HCT116 (cell line): ENCODE measurements at regions not wholly inside any gene's neighbourhood (a gene's known extent, or its start where the extent isn't known, plus 50 kb on each side); places are given as distances from the start of the nearest gene placed in this dataset.

Experiments
- ATAC-seq: fragments of 200-7000 bp; cut with Tn5 transposase; 2 replicates; pipeline ENCODE4 v1.9.1; 2020; ENCODE audit warnings: mild to moderate bottlenecking, moderate library complexity
- BruUV-seq: library from RNA; stranded (reverse); fragments of 400-500 nt; replicated peaks from 2 replicates; lab custom pipeline; 2021; lab: Mats Ljungman, UMichigan
- CTCF ChIA-PET: fragments of 300-600 bp; sonication (Branson Sonifier 250); formaldehyde crosslinking; loops from one replicate; lab custom pipeline; 2021; ENCODE audit warnings: antibody characterized with exemption; lab: Charles Lee
- POLR2A ChIA-PET: fragments of 300-600, 350-600 bp; sonication (Branson Sonifier 250); formaldehyde crosslinking; loops from one replicate; lab custom pipeline; 2021; ENCODE audit warnings: antibody characterized with exemption; lab: Charles Lee
- RAD21 ChIA-PET, 2 experiments: fragments of 300-600 bp; sonication (Branson Sonifier 250); formaldehyde crosslinking; loops; one replicate each; lab custom pipeline; 2023; ENCODE audit warnings: low total read pairs in 2 of 2; ENCODE audit not compliant: uncharacterized antibody in 2 of 2, unreplicated experiment in 2 of 2, low non-redundant PET in 1 of 2; lab: Charles Lee
- DNase-seq: peaks from one replicate; pipeline ENCODE4 v3.0.0-alpha.2; 2010; ENCODE audit warnings: low read depth, low spot score
- H2AFZ ChIP-seq: fragments of 200-600 bp; shearing (Covaris generic), sonication (generic); 2 replicates; pipeline ENCODE4 v1.6.1; 2017; ENCODE audit warnings: low read depth, mixed run types, mixed read lengths, antibody characterized with exemption, low read length; ENCODE audit not compliant: poor library complexity, severe bottlenecking
- H3K27ac ChIP-seq: 2 replicates; pipeline ENCODE4 v1.5.1; 2012; ENCODE audit warnings: low read depth, low read length
- H3K27me3 ChIP-seq: fragments of 200-600 bp; sonication (generic); 2 replicates; pipeline ENCODE4 v1.6.1; 2016; ENCODE audit warnings: mixed run types, low read length, mixed read lengths; ENCODE audit not compliant: insufficient read depth
- H3K36me3 ChIP-seq, 2 experiments: fragments of 200-500 bp in 1 of 2; fragments of 200-600 bp in 1 of 2; sonication (Bioruptor generic) in 1 of 2; sonication (generic) in 1 of 2; 2 replicates each; pipeline versions ENCODE4 v1.5.1 to v1.6.1; 2014 to 2016; ENCODE audit warnings: low read length in 2 of 2, inconsistent platforms in 1 of 2, mixed read lengths in 1 of 2, mixed run types in 1 of 2; ENCODE audit not compliant: insufficient read depth in 2 of 2, control insufficient read depth in 1 of 2
- H3K4me1 ChIP-seq, 2 experiments: fragments of 200-600 bp in 1 of 2; sonication (generic) in 1 of 2; 2 replicates each; pipeline versions ENCODE4 v1.5.1 to v1.6.1; 2012 to 2017; ENCODE audit warnings: low read length in 2 of 2, inconsistent platforms in 1 of 2, mild to moderate bottlenecking in 1 of 2, mixed read lengths in 1 of 2, mixed run types in 1 of 2, moderate library complexity in 1 of 2; ENCODE audit not compliant: insufficient read depth in 2 of 2, control insufficient read depth in 1 of 2
- H3K4me2 ChIP-seq: fragments of 200-600 bp; sonication (generic); 2 replicates; pipeline ENCODE4 v1.6.1; 2017; ENCODE audit warnings: mixed run types, low read length, mixed read lengths
- H3K4me3 ChIP-seq, 2 experiments: fragments of 200-600 bp in 1 of 2; sonication (generic) in 1 of 2; replicated peaks in 1 of 2; 2 replicates each; pipeline ENCODE4 v1.5.1; 2011 to 2016; ENCODE audit warnings: low read length in 2 of 2, control low read depth in 1 of 2, low read depth in 1 of 2, mild to moderate bottlenecking in 1 of 2, mixed read lengths in 1 of 2, mixed run types in 1 of 2
- H3K79me2 ChIP-seq: fragments of 200-600 bp; sonication (generic); 2 replicates; pipeline ENCODE4 v1.6.1; 2017; ENCODE audit warnings: mild to moderate bottlenecking, mixed run types, low read length, moderate library complexity, mixed read lengths; ENCODE audit not compliant: insufficient read depth
- H3K9ac ChIP-seq: fragments of 200-600 bp; sonication (generic); 2 replicates; pipeline ENCODE4 v1.6.1; 2016; ENCODE audit warnings: low read length, mixed read lengths
- H3K9me2 ChIP-seq: fragments of 200-600 bp; sonication (generic), shearing (Covaris generic); 2 replicates; pipeline ENCODE4 v1.6.1; 2017; ENCODE audit warnings: mixed run types, mild to moderate bottlenecking, moderate library complexity; ENCODE audit not compliant: insufficient read depth
- H3K9me3 ChIP-seq, 2 experiments: fragments of 200-500 bp in 1 of 2; fragments of 200-600 bp in 1 of 2; sonication (Bioruptor generic) in 1 of 2; sonication (generic) in 1 of 2; 2 replicates each; pipeline ENCODE4 v1.6.1; 2014 to 2017; ENCODE audit warnings: low read length in 2 of 2, mixed read lengths in 2 of 2, inconsistent platforms in 1 of 2, low read depth in 1 of 2, mild to moderate bottlenecking in 1 of 2, mixed run types in 1 of 2, moderate library complexity in 1 of 2; ENCODE audit not compliant: control insufficient read depth in 1 of 2, insufficient read depth in 1 of 2
- H4K20me1 ChIP-seq: fragments of 200-600 bp; sonication (generic), shearing (Covaris generic); 2 replicates; pipeline ENCODE4 v1.6.1; 2017; ENCODE audit warnings: mixed run types, mild to moderate bottlenecking, moderate library complexity; ENCODE audit not compliant: insufficient read depth
- ATF3 ChIP-seq: IDR thresholded peaks from 2 replicates; pipeline ENCODE4 v1.6.1; 2012
- CBX3 ChIP-seq: IDR thresholded peaks from 2 replicates; pipeline ENCODE4 v1.6.1; 2012; ENCODE audit warnings: low read depth
- EGR1 ChIP-seq: IDR thresholded peaks from 2 replicates; pipeline ENCODE4 v1.6.1; 2012; ENCODE audit warnings: low read depth
- ELF1 ChIP-seq: IDR thresholded peaks from 2 replicates; pipeline ENCODE4 v1.6.1; 2012; ENCODE audit warnings: low read depth, borderline replicate concordance
- EZH2 ChIP-seq: fragments of 200-600 bp; sonication (generic); IDR thresholded peaks from 2 replicates; pipeline ENCODE4 v1.6.1; 2017; ENCODE audit warnings: antibody characterized with exemption, mixed run types
- EZH2phosphoT487 ChIP-seq: fragments of 200-600 bp; IDR thresholded peaks from 2 replicates; pipeline ENCODE4 v1.6.1; 2018; ENCODE audit warnings: antibody characterized with exemption, borderline replicate concordance
- FOSL1 ChIP-seq: IDR thresholded peaks from 2 replicates; pipeline ENCODE4 v1.6.1; 2012; ENCODE audit warnings: low read depth
- POLR2A ChIP-seq: IDR thresholded peaks from 2 replicates; pipeline ENCODE4 v1.7.0; 2011; ENCODE audit warnings: borderline replicate concordance; ENCODE audit not compliant: insufficient read depth, insufficient read length; ENCODE audit errors: extremely low read depth
- POLR2AphosphoS5 ChIP-seq: IDR thresholded peaks from 2 replicates; pipeline ENCODE4 v1.6.1; 2011; ENCODE audit warnings: mild to moderate bottlenecking, low read depth, low read length, moderate library complexity
- RAD21 ChIP-seq: IDR thresholded peaks from 2 replicates; pipeline ENCODE4 v1.6.1; 2012; ENCODE audit warnings: low read depth, mild to moderate bottlenecking
- SIN3A ChIP-seq: IDR thresholded peaks from 2 replicates; pipeline ENCODE4 v1.6.1; 2012; ENCODE audit warnings: low read depth
- SP1 ChIP-seq: IDR thresholded peaks from 2 replicates; pipeline ENCODE4 v1.6.1; 2012; ENCODE audit warnings: low read depth
- SRF ChIP-seq: IDR thresholded peaks from 2 replicates; pipeline ENCODE4 v1.6.1; 2012; ENCODE audit warnings: low read depth
- TCF7L2 ChIP-seq: IDR thresholded peaks from 2 replicates; pipeline ENCODE4 v1.7.0; 2011; ENCODE audit warnings: borderline replicate concordance, inconsistent platforms; ENCODE audit not compliant: insufficient read depth, insufficient read length; ENCODE audit errors: extremely low read depth
- YY1 ChIP-seq: IDR thresholded peaks from 2 replicates; pipeline ENCODE4 v1.6.1; 2011; ENCODE audit warnings: low read length, low read depth, moderate library complexity, mild to moderate bottlenecking; ENCODE audit not compliant: insufficient replicate concordance; ENCODE audit errors: extremely low read depth
- intact Hi-C: fragments of 100-400 bp; cut with micrococcal nuclease; formaldehyde crosslinking; loops from 2 replicates; pipeline ENCODE4 v1.10.0; 2022
- TF ChIP-seq, protein P1 (sequence below): IDR thresholded peaks from 2 replicates; pipeline ENCODE4 v1.6.1; 2012; ENCODE audit warnings: low read depth
- TF ChIP-seq, protein P2 (sequence below), 3 experiments: fragments of 200-600 bp in 1 of 3; sonication (generic) in 1 of 3; IDR thresholded peaks in 2 of 3; conservative IDR thresholded peaks in 1 of 3; 2 replicates each; pipeline ENCODE4 v1.5.1; 2012 to 2017; ENCODE audit warnings: low read depth in 2 of 3, low read length in 2 of 3, antibody characterized with exemption in 1 of 3, borderline replicate concordance in 1 of 3, control low read depth in 1 of 3, mild to moderate bottlenecking in 1 of 3, mixed read lengths in 1 of 3, mixed run types in 1 of 3, moderate library complexity in 1 of 3; ENCODE audit not compliant: insufficient read depth in 1 of 3
- TF ChIP-seq, protein P3 (sequence below): IDR thresholded peaks from 2 replicates; pipeline ENCODE4 v1.6.1; 2011; ENCODE audit warnings: mild to moderate bottlenecking, low read length, moderate library complexity; ENCODE audit not compliant: insufficient replicate concordance; ENCODE audit errors: extremely low read depth

- ChIA-PET CTCF (interaction anchor here (0.7 kb wide), 1 partner anchor 20 kb away, joined by 3 read pairs; no protein-coding TSS in a partner anchor), RAD21 (no interaction called here), POLR2A (interaction anchor here (0.6 to 1.0 kb wide), 3 partner anchors 22 to 209 kb away, joined by 4 to 6 read pairs (median 4); no protein-coding TSS in a partner anchor)
- Histone ChIP-seq H3K9me2 (no peaks in the 10 kb centered on the region), H3K27ac (peak overlapping the region; percentile 70), H3K4me1 (peaks cover 0 to 5% of the 10 kb centered on the region in 2 experiments; a peak in 1 of 4 replicates), H3K27me3 (no peaks in the 10 kb centered on the region), H3K9ac (peak overlapping the region; percentile 73), H3K4me3 (peak overlapping the region; percentile 66 to 91), H3K36me3 (no peaks in the 10 kb centered on the region), H3K4me2 (peak overlapping the region; percentile 65), H4K20me1 (no peaks in the 10 kb centered on the region), H2AFZ (peak overlapping the region; percentile 24), H3K9me3 (no peaks in the 10 kb centered on the region), H3K79me2 (no peaks in the 10 kb centered on the region)
- DNase-seq (peak; percentile 68), ATAC-seq (peak; percentile 96)
- BruUV-seq: TSS peak; percentile 73
- intact Hi-C loops: loop anchor here (10.0 kb wide), 1 partner anchor 208 kb away; no protein-coding TSS in a partner anchor
- TF ChIP-seq SP1 (peak; percentile 47), FOSL1 (no peak), ATF3 (no peak), ELF1 (peak; percentile 63), RAD21 (no peak), YY1 (peak; percentile 45), EZH2 (no peak), EGR1 (peak; percentile 57), TCF7L2 (no peak), SRF (no peak), EZH2phosphoT487 (no peak), POLR2A (peak; percentile 72), POLR2AphosphoS5 (peak; percentile 88), SIN3A (peak; percentile 76), CBX3 (no peak)
- TF ChIP-seq, protein P1, sequence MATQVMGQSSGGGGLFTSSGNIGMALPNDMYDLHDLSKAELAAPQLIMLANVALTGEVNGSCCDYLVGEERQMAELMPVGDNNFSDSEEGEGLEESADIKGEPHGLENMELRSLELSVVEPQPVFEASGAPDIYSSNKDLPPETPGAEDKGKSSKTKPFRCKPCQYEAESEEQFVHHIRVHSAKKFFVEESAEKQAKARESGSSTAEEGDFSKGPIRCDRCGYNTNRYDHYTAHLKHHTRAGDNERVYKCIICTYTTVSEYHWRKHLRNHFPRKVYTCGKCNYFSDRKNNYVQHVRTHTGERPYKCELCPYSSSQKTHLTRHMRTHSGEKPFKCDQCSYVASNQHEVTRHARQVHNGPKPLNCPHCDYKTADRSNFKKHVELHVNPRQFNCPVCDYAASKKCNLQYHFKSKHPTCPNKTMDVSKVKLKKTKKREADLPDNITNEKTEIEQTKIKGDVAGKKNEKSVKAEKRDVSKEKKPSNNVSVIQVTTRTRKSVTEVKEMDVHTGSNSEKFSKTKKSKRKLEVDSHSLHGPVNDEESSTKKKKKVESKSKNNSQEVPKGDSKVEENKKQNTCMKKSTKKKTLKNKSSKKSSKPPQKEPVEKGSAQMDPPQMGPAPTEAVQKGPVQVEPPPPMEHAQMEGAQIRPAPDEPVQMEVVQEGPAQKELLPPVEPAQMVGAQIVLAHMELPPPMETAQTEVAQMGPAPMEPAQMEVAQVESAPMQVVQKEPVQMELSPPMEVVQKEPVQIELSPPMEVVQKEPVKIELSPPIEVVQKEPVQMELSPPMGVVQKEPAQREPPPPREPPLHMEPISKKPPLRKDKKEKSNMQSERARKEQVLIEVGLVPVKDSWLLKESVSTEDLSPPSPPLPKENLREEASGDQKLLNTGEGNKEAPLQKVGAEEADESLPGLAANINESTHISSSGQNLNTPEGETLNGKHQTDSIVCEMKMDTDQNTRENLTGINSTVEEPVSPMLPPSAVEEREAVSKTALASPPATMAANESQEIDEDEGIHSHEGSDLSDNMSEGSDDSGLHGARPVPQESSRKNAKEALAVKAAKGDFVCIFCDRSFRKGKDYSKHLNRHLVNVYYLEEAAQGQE: no peak
- TF ChIP-seq, protein P2, sequence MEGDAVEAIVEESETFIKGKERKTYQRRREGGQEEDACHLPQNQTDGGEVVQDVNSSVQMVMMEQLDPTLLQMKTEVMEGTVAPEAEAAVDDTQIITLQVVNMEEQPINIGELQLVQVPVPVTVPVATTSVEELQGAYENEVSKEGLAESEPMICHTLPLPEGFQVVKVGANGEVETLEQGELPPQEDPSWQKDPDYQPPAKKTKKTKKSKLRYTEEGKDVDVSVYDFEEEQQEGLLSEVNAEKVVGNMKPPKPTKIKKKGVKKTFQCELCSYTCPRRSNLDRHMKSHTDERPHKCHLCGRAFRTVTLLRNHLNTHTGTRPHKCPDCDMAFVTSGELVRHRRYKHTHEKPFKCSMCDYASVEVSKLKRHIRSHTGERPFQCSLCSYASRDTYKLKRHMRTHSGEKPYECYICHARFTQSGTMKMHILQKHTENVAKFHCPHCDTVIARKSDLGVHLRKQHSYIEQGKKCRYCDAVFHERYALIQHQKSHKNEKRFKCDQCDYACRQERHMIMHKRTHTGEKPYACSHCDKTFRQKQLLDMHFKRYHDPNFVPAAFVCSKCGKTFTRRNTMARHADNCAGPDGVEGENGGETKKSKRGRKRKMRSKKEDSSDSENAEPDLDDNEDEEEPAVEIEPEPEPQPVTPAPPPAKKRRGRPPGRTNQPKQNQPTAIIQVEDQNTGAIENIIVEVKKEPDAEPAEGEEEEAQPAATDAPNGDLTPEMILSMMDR (IDR thresholded peaks at IDR 0.05 in 2 of 3, conservative IDR thresholded peaks at IDR 0.05 in 1 of 3; ENCODE audit: borderline replicate concordance in 1 of 3, insufficient read depth in 1 of 3, low read depth in 2 of 3, low read length in 2 of 3): peak; percentile 17 to 63 (median 52); a peak in 4 of 6 replicates
- TF ChIP-seq, protein P3, sequence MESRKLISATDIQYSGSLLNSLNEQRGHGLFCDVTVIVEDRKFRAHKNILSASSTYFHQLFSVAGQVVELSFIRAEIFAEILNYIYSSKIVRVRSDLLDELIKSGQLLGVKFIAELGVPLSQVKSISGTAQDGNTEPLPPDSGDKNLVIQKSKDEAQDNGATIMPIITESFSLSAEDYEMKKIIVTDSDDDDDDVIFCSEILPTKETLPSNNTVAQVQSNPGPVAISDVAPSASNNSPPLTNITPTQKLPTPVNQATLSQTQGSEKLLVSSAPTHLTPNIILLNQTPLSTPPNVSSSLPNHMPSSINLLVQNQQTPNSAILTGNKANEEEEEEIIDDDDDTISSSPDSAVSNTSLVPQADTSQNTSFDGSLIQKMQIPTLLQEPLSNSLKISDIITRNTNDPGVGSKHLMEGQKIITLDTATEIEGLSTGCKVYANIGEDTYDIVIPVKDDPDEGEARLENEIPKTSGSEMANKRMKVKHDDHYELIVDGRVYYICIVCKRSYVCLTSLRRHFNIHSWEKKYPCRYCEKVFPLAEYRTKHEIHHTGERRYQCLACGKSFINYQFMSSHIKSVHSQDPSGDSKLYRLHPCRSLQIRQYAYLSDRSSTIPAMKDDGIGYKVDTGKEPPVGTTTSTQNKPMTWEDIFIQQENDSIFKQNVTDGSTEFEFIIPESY: peak; percentile 22
These were observed 880.5 kb upstream of the DEFB115 start for GRCh38 chr20:30376767-30377658.
